ENCODE measurements at regions not wholly inside any gene's neighbourhood (a gene's known extent, or its start where the extent isn't known, plus 50 kb on each side); places are given as distances from the start of the nearest gene placed in this dataset.

DNA sequence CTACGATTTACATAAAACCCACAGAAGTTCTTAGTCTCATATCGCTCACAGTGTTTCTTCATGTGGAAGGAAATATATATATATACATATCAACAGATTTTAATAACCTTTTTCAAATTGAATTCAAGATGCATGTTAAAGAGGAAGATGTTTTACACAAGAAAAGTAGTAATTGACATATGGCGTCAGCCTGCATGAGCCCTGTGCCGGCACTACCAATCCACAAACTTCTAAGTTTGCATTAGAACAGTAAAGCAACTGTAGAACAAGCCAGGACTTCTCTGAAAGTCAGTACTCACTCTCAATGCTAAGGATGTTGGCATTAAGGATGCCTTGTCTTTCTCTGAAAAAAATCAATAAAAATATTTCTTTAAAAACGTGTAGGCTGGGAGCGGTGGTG lies 441.3 kb upstream of the SMIM31 start:
- TF ChIP-seq, protein P1, sequence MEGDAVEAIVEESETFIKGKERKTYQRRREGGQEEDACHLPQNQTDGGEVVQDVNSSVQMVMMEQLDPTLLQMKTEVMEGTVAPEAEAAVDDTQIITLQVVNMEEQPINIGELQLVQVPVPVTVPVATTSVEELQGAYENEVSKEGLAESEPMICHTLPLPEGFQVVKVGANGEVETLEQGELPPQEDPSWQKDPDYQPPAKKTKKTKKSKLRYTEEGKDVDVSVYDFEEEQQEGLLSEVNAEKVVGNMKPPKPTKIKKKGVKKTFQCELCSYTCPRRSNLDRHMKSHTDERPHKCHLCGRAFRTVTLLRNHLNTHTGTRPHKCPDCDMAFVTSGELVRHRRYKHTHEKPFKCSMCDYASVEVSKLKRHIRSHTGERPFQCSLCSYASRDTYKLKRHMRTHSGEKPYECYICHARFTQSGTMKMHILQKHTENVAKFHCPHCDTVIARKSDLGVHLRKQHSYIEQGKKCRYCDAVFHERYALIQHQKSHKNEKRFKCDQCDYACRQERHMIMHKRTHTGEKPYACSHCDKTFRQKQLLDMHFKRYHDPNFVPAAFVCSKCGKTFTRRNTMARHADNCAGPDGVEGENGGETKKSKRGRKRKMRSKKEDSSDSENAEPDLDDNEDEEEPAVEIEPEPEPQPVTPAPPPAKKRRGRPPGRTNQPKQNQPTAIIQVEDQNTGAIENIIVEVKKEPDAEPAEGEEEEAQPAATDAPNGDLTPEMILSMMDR (IDR thresholded peaks at IDR 0.05; ENCODE audit: poor library complexity, severe bottlenecking) = no peak
- TF ChIP-seq POLR2AphosphoS5 (IDR thresholded peaks at IDR 0.05) = no peak
